HCT116 (cell line): ENCODE measurements at regions not wholly inside any gene's neighbourhood (a gene's known extent, or its start where the extent isn't known, plus 50 kb on each side); places are given as distances from the start of the nearest gene placed in this dataset.

Experiments used
- ATAC-seq: fragments of 200-7000 bp; cut with Tn5 transposase; 2 replicates; pipeline ENCODE4 v1.9.1; 2020; ENCODE audit warnings: mild to moderate bottlenecking, moderate library complexity
- BruUV-seq: library from RNA; stranded (reverse); fragments of 400-500 nt; replicated peaks from 2 replicates; lab custom pipeline; 2021; lab: Mats Ljungman, UMichigan
- CTCF ChIA-PET: fragments of 300-600 bp; sonication (Branson Sonifier 250); formaldehyde crosslinking; loops from one replicate; lab custom pipeline; 2021; ENCODE audit warnings: antibody characterized with exemption; lab: Charles Lee
- POLR2A ChIA-PET: fragments of 300-600, 350-600 bp; sonication (Branson Sonifier 250); formaldehyde crosslinking; loops from one replicate; lab custom pipeline; 2021; ENCODE audit warnings: antibody characterized with exemption; lab: Charles Lee
- RAD21 ChIA-PET, 2 experiments: fragments of 300-600 bp; sonication (Branson Sonifier 250); formaldehyde crosslinking; loops; one replicate each; lab custom pipeline; 2023; ENCODE audit warnings: low total read pairs in 2 of 2; ENCODE audit not compliant: uncharacterized antibody in 2 of 2, unreplicated experiment in 2 of 2, low non-redundant PET in 1 of 2; lab: Charles Lee
- DNase-seq: peaks from one replicate; pipeline ENCODE4 v3.0.0-alpha.2; 2010; ENCODE audit warnings: low read depth, low spot score
- H2AFZ ChIP-seq: fragments of 200-600 bp; shearing (Covaris generic), sonication (generic); 2 replicates; pipeline ENCODE4 v1.6.1; 2017; ENCODE audit warnings: low read depth, mixed run types, mixed read lengths, antibody characterized with exemption, low read length; ENCODE audit not compliant: poor library complexity, severe bottlenecking
- H3K27ac ChIP-seq: 2 replicates; pipeline ENCODE4 v1.5.1; 2012; ENCODE audit warnings: low read depth, low read length
- H3K27me3 ChIP-seq: fragments of 200-600 bp; sonication (generic); 2 replicates; pipeline ENCODE4 v1.6.1; 2016; ENCODE audit warnings: mixed run types, low read length, mixed read lengths; ENCODE audit not compliant: insufficient read depth
- H3K36me3 ChIP-seq, 2 experiments: fragments of 200-500 bp in 1 of 2; fragments of 200-600 bp in 1 of 2; sonication (Bioruptor generic) in 1 of 2; sonication (generic) in 1 of 2; 2 replicates each; pipeline versions ENCODE4 v1.5.1 to v1.6.1; 2014 to 2016; ENCODE audit warnings: low read length in 2 of 2, inconsistent platforms in 1 of 2, mixed read lengths in 1 of 2, mixed run types in 1 of 2; ENCODE audit not compliant: insufficient read depth in 2 of 2, control insufficient read depth in 1 of 2
- H3K4me1 ChIP-seq, 2 experiments: fragments of 200-600 bp in 1 of 2; sonication (generic) in 1 of 2; 2 replicates each; pipeline versions ENCODE4 v1.5.1 to v1.6.1; 2012 to 2017; ENCODE audit warnings: low read length in 2 of 2, inconsistent platforms in 1 of 2, mild to moderate bottlenecking in 1 of 2, mixed read lengths in 1 of 2, mixed run types in 1 of 2, moderate library complexity in 1 of 2; ENCODE audit not compliant: insufficient read depth in 2 of 2, control insufficient read depth in 1 of 2
- H3K4me2 ChIP-seq: fragments of 200-600 bp; sonication (generic); 2 replicates; pipeline ENCODE4 v1.6.1; 2017; ENCODE audit warnings: mixed run types, low read length, mixed read lengths
- H3K4me3 ChIP-seq, 2 experiments: fragments of 200-600 bp in 1 of 2; sonication (generic) in 1 of 2; replicated peaks in 1 of 2; 2 replicates each; pipeline ENCODE4 v1.5.1; 2011 to 2016; ENCODE audit warnings: low read length in 2 of 2, control low read depth in 1 of 2, low read depth in 1 of 2, mild to moderate bottlenecking in 1 of 2, mixed read lengths in 1 of 2, mixed run types in 1 of 2
- H3K79me2 ChIP-seq: fragments of 200-600 bp; sonication (generic); 2 replicates; pipeline ENCODE4 v1.6.1; 2017; ENCODE audit warnings: mild to moderate bottlenecking, mixed run types, low read length, moderate library complexity, mixed read lengths; ENCODE audit not compliant: insufficient read depth
- H3K9ac ChIP-seq: fragments of 200-600 bp; sonication (generic); 2 replicates; pipeline ENCODE4 v1.6.1; 2016; ENCODE audit warnings: low read length, mixed read lengths
- H3K9me2 ChIP-seq: fragments of 200-600 bp; sonication (generic), shearing (Covaris generic); 2 replicates; pipeline ENCODE4 v1.6.1; 2017; ENCODE audit warnings: mixed run types, mild to moderate bottlenecking, moderate library complexity; ENCODE audit not compliant: insufficient read depth
- H3K9me3 ChIP-seq, 2 experiments: fragments of 200-500 bp in 1 of 2; fragments of 200-600 bp in 1 of 2; sonication (Bioruptor generic) in 1 of 2; sonication (generic) in 1 of 2; 2 replicates each; pipeline ENCODE4 v1.6.1; 2014 to 2017; ENCODE audit warnings: low read length in 2 of 2, mixed read lengths in 2 of 2, inconsistent platforms in 1 of 2, low read depth in 1 of 2, mild to moderate bottlenecking in 1 of 2, mixed run types in 1 of 2, moderate library complexity in 1 of 2; ENCODE audit not compliant: control insufficient read depth in 1 of 2, insufficient read depth in 1 of 2
- H4K20me1 ChIP-seq: fragments of 200-600 bp; sonication (generic), shearing (Covaris generic); 2 replicates; pipeline ENCODE4 v1.6.1; 2017; ENCODE audit warnings: mixed run types, mild to moderate bottlenecking, moderate library complexity; ENCODE audit not compliant: insufficient read depth
- CBX3 ChIP-seq: IDR thresholded peaks from 2 replicates; pipeline ENCODE4 v1.6.1; 2012; ENCODE audit warnings: low read depth
- CEBPB ChIP-seq: IDR thresholded peaks from 2 replicates; pipeline ENCODE4 v1.6.1; 2012; ENCODE audit warnings: low read depth
- EGR1 ChIP-seq: IDR thresholded peaks from 2 replicates; pipeline ENCODE4 v1.6.1; 2012; ENCODE audit warnings: low read depth
- EZH2phosphoT487 ChIP-seq: fragments of 200-600 bp; IDR thresholded peaks from 2 replicates; pipeline ENCODE4 v1.6.1; 2018; ENCODE audit warnings: antibody characterized with exemption, borderline replicate concordance
- FOSL1 ChIP-seq: IDR thresholded peaks from 2 replicates; pipeline ENCODE4 v1.6.1; 2012; ENCODE audit warnings: low read depth
- POLR2A ChIP-seq: IDR thresholded peaks from 2 replicates; pipeline ENCODE4 v1.7.0; 2011; ENCODE audit warnings: borderline replicate concordance; ENCODE audit not compliant: insufficient read depth, insufficient read length; ENCODE audit errors: extremely low read depth
- POLR2AphosphoS5 ChIP-seq: IDR thresholded peaks from 2 replicates; pipeline ENCODE4 v1.6.1; 2011; ENCODE audit warnings: mild to moderate bottlenecking, low read depth, low read length, moderate library complexity
- RAD21 ChIP-seq: IDR thresholded peaks from 2 replicates; pipeline ENCODE4 v1.6.1; 2012; ENCODE audit warnings: low read depth, mild to moderate bottlenecking
- SP1 ChIP-seq: IDR thresholded peaks from 2 replicates; pipeline ENCODE4 v1.6.1; 2012; ENCODE audit warnings: low read depth
- SRF ChIP-seq: IDR thresholded peaks from 2 replicates; pipeline ENCODE4 v1.6.1; 2012; ENCODE audit warnings: low read depth
- TCF7L2 ChIP-seq: IDR thresholded peaks from 2 replicates; pipeline ENCODE4 v1.7.0; 2011; ENCODE audit warnings: borderline replicate concordance, inconsistent platforms; ENCODE audit not compliant: insufficient read depth, insufficient read length; ENCODE audit errors: extremely low read depth
- YY1 ChIP-seq: IDR thresholded peaks from 2 replicates; pipeline ENCODE4 v1.6.1; 2011; ENCODE audit warnings: low read length, low read depth, moderate library complexity, mild to moderate bottlenecking; ENCODE audit not compliant: insufficient replicate concordance; ENCODE audit errors: extremely low read depth
- ZNF274 ChIP-seq: fragments of 200-500 bp; sonication (Bioruptor generic); IDR thresholded peaks from 2 replicates; pipeline ENCODE4 v1.6.1; 2014; ENCODE audit warnings: mild to moderate bottlenecking, low read depth, low read length, inconsistent platforms
- intact Hi-C: fragments of 100-400 bp; cut with micrococcal nuclease; formaldehyde crosslinking; loops from 2 replicates; pipeline ENCODE4 v1.10.0; 2022
- TF ChIP-seq, protein P1 (sequence below): IDR thresholded peaks from 2 replicates; pipeline ENCODE4 v1.6.1; 2012
- TF ChIP-seq, protein P2 (sequence below): IDR thresholded peaks from 2 replicates; pipeline ENCODE4 v1.6.1; 2012; ENCODE audit warnings: low read depth

DNA sequence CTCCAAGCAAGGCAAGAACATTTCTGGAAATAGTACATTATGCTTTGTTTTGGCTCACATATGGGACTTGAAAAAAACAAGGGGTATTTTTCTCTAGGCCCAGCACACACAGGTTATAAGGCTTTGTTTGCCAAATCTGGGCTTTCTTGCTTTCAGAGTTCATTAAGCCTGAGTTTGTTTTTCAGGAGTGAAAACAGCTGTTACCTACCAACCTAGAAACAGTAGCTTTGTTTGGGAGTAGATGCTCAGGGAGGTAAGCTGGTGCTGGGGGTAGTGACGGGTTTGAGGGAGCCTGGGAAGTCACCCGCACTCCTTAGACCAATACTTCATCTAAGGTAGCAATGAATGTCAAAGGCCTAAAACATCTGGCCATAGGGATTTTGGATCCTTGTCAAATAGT, 241.2 kb downstream of the KBTBD8 start:
- BruUV-seq: no TSS peak
- ChIA-PET POLR2A (no interaction called here), CTCF (no interaction called here), RAD21 (no interaction called here)
- intact Hi-C loops: no loop called here
- Histone ChIP-seq H4K20me1 (no peaks in the 10 kb centered on the region), H3K9me3 (no peaks in the 10 kb centered on the region), H2AFZ (no peak overlapping the region), H3K4me1 (no peaks in the 10 kb centered on the region), H3K4me3 (no peak overlapping the region), H3K9me2 (no peaks in the 10 kb centered on the region), H3K4me2 (no peak overlapping the region), H3K79me2 (no peaks in the 10 kb centered on the region), H3K9ac (no peak overlapping the region), H3K36me3 (no peaks in the 10 kb centered on the region), H3K27me3 (peaks cover 47% of the 10 kb centered on the region), H3K27ac (no peak overlapping the region)
- no peak for ATAC-seq
- TF ChIP-seq CBX3: no peak
- no peak for TF ChIP-seq SP1
- no peak for TF ChIP-seq SRF
- TF ChIP-seq POLR2A: no peak
- no peak for TF ChIP-seq EGR1
- TF ChIP-seq, protein P1, sequence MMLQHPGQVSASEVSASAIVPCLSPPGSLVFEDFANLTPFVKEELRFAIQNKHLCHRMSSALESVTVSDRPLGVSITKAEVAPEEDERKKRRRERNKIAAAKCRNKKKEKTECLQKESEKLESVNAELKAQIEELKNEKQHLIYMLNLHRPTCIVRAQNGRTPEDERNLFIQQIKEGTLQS: no peak
- TF ChIP-seq YY1: no peak
- no peak for TF ChIP-seq FOSL1
- TF ChIP-seq ZNF274: no peak
- TF ChIP-seq RAD21: no peak
- no peak for TF ChIP-seq TCF7L2
- TF ChIP-seq CEBPB: no peak
- TF ChIP-seq, protein P2, sequence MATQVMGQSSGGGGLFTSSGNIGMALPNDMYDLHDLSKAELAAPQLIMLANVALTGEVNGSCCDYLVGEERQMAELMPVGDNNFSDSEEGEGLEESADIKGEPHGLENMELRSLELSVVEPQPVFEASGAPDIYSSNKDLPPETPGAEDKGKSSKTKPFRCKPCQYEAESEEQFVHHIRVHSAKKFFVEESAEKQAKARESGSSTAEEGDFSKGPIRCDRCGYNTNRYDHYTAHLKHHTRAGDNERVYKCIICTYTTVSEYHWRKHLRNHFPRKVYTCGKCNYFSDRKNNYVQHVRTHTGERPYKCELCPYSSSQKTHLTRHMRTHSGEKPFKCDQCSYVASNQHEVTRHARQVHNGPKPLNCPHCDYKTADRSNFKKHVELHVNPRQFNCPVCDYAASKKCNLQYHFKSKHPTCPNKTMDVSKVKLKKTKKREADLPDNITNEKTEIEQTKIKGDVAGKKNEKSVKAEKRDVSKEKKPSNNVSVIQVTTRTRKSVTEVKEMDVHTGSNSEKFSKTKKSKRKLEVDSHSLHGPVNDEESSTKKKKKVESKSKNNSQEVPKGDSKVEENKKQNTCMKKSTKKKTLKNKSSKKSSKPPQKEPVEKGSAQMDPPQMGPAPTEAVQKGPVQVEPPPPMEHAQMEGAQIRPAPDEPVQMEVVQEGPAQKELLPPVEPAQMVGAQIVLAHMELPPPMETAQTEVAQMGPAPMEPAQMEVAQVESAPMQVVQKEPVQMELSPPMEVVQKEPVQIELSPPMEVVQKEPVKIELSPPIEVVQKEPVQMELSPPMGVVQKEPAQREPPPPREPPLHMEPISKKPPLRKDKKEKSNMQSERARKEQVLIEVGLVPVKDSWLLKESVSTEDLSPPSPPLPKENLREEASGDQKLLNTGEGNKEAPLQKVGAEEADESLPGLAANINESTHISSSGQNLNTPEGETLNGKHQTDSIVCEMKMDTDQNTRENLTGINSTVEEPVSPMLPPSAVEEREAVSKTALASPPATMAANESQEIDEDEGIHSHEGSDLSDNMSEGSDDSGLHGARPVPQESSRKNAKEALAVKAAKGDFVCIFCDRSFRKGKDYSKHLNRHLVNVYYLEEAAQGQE: no peak
- no peak for TF ChIP-seq EZH2phosphoT487
- no peak for TF ChIP-seq POLR2AphosphoS5
- DNase-seq: no peak
